Neural cell (in vitro differentiated cells): ENCODE measurements at regions not wholly inside any gene's neighbourhood (a gene's known extent, or its start where the extent isn't known, plus 50 kb on each side); places are given as distances from the start of the nearest gene placed in this dataset.

Experiments used
- CTCF ChIP-seq: fragments of 450-650 bp; IDR thresholded peaks from 2 replicates; pipeline ENCODE4 v1.5.1; 2014; ENCODE audit warnings: antibody characterized with exemption, mild to moderate bottlenecking, moderate library complexity; ENCODE audit not compliant: poor library complexity, severe bottlenecking
- EP300 ChIP-seq: fragments of 450-650 bp; conservative IDR thresholded peaks from 2 replicates; pipeline ENCODE4 v1.6.1; 2014; ENCODE audit warnings: antibody characterized with exemption, mild to moderate bottlenecking, moderate library complexity; ENCODE audit not compliant: poor library complexity, severe bottlenecking
- EZH2 ChIP-seq: fragments of 200-600, 300-800 bp; shearing (Covaris generic), sonication (generic); IDR thresholded peaks from 2 replicates; pipeline ENCODE4 v1.6.1; 2014; ENCODE audit warnings: antibody characterized with exemption, low read length, borderline replicate concordance, mild to moderate bottlenecking; ENCODE audit not compliant: insufficient read depth, poor library complexity, severe bottlenecking
- MXI1 ChIP-seq: fragments of 450-650 bp; conservative IDR thresholded peaks from 2 replicates; pipeline ENCODE4 v1.6.1; 2014; ENCODE audit warnings: antibody characterized with exemption, mild to moderate bottlenecking; ENCODE audit not compliant: poor library complexity, severe bottlenecking
- POLR2AphosphoS5 ChIP-seq: IDR thresholded peaks from 2 replicates; pipeline ENCODE4 v1.6.1; 2012
- RAD21 ChIP-seq: fragments of 450-650 bp; conservative IDR thresholded peaks from 2 replicates; pipeline ENCODE4 v1.6.1; 2014; ENCODE audit warnings: antibody characterized with exemption, mild to moderate bottlenecking, moderate library complexity
- REST ChIP-seq: IDR thresholded peaks from 2 replicates; pipeline ENCODE4 v1.6.1; 2012; ENCODE audit warnings: borderline replicate concordance
- TAF1 ChIP-seq: IDR thresholded peaks from 2 replicates; pipeline ENCODE4 v1.6.1; 2012; ENCODE audit warnings: low read depth

- no peak for TF ChIP-seq REST
- TF ChIP-seq MXI1 = no peak
- TF ChIP-seq CTCF = no peak
- no peak for TF ChIP-seq EP300
- no peak for TF ChIP-seq EZH2
- no peak for TF ChIP-seq RAD21
- no peak for TF ChIP-seq POLR2AphosphoS5
- TF ChIP-seq TAF1 = no peak
Measured at GRCh38 chr22:46055911-46056545, 79.1 kb upstream of the WNT7B start.
